PC-3 (cell line): ENCODE measurements at regions not wholly inside any gene's neighbourhood (a gene's known extent, or its start where the extent isn't known, plus 50 kb on each side); places are given as distances from the start of the nearest gene placed in this dataset.

Experiments
- ATAC-seq: fragments of 200-7000 bp; cut with Tn5 transposase; 2 replicates; pipeline ENCODE4 v1.9.1; 2020; ENCODE audit warnings: mild to moderate bottlenecking, moderate library complexity
- BruUV-seq: library from RNA; stranded (reverse); fragments of 400-500 nt; replicated peaks from 2 replicates; lab custom pipeline; 2021; lab: Mats Ljungman, UMichigan
- CTCF ChIA-PET: fragments of 300-600 bp; sonication (Branson Sonifier 250); formaldehyde crosslinking; loops from one replicate; lab custom pipeline; 2022; ENCODE audit warnings: antibody characterized with exemption; lab: Charles Lee
- POLR2A ChIA-PET: fragments of 300-600 bp; sonication (Branson Sonifier 250); formaldehyde crosslinking; loops from one replicate; lab custom pipeline; 2022; ENCODE audit warnings: antibody characterized with exemption; ENCODE audit not compliant: unreplicated experiment; lab: Charles Lee
- DNase-seq: peaks from one replicate; pipeline ENCODE4 v3.0.0-alpha.2; 2015
- H2AFZ ChIP-seq: fragments of 300-600 bp; sonication (generic); 2 replicates; pipeline ENCODE4 v1.6.0; 2016; ENCODE audit warnings: antibody characterized with exemption, low read length
- H3F3A ChIP-seq: fragments of 300-600 bp; sonication (generic); one replicate; pipeline ENCODE4 v1.6.0; 2017; ENCODE audit warnings: antibody characterized with exemption, low read length, control low read depth, mild to moderate bottlenecking; ENCODE audit not compliant: unreplicated experiment
- H3K27ac ChIP-seq: fragments of 300-600 bp; sonication (generic); 2 replicates; pipeline ENCODE4 v1.5.1; 2016; ENCODE audit warnings: mild to moderate bottlenecking, low read length
- H3K27me3 ChIP-seq: fragments of 300-600 bp; sonication (generic); 2 replicates; pipeline ENCODE4 v1.6.1; 2016; ENCODE audit warnings: low read length, mixed read lengths
- H3K36me3 ChIP-seq: fragments of 300-600 bp; sonication (generic); 2 replicates; pipeline ENCODE4 v1.6.1; 2016; ENCODE audit warnings: low read depth, mixed run types, low read length, mixed read lengths
- H3K4me1 ChIP-seq: fragments of 300-600 bp; sonication (generic); 2 replicates; pipeline ENCODE4 v1.5.1; 2016; ENCODE audit warnings: low read length; ENCODE audit not compliant: insufficient read depth
- H3K4me2 ChIP-seq: fragments of 300-600 bp; sonication (generic); 2 replicates; pipeline ENCODE4 v1.6.0; 2016; ENCODE audit warnings: low read length
- H3K4me3 ChIP-seq: fragments of 300-600 bp; sonication (generic); 2 replicates; pipeline ENCODE4 v1.5.1; 2016; ENCODE audit warnings: mild to moderate bottlenecking, low read length, mixed read lengths
- H3K79me2 ChIP-seq: fragments of 300-600 bp; sonication (generic); 2 replicates; pipeline ENCODE4 v1.6.1; 2017; ENCODE audit warnings: low read length, mixed read lengths
- H3K9ac ChIP-seq: fragments of 300-600 bp; sonication (generic); 2 replicates; pipeline ENCODE4 v1.6.0; 2016; ENCODE audit warnings: mild to moderate bottlenecking, low read length
- H3K9me2 ChIP-seq: fragments of 300-600 bp; sonication (generic); replicated peaks from 2 replicates; pipeline ENCODE4 v1.6.1; 2016; ENCODE audit warnings: mixed run types, low read length, mixed read lengths
- H3K9me3 ChIP-seq: fragments of 300-600 bp; sonication (generic); 2 replicates; pipeline ENCODE4 v1.6.1; 2016; ENCODE audit warnings: low read length, mixed read lengths
- H4K20me1 ChIP-seq: fragments of 300-600 bp; sonication (generic); 2 replicates; pipeline ENCODE4 v1.6.1; 2016; ENCODE audit warnings: low read length, mixed read lengths
- CTCF ChIP-seq: fragments of 300-600 bp; sonication (generic); conservative IDR thresholded peaks from 2 replicates; pipeline ENCODE4 v1.5.1; 2017; ENCODE audit warnings: antibody characterized with exemption, low read depth, mild to moderate bottlenecking, low read length
- EZH2 ChIP-seq: fragments of 300-600 bp; sonication (generic); IDR thresholded peaks from one replicate; pipeline ENCODE4 v1.6.1; 2017; ENCODE audit warnings: antibody characterized with exemption, mild to moderate bottlenecking, low read length; ENCODE audit not compliant: unreplicated experiment
- EZH2phosphoT487 ChIP-seq: fragments of 300-600 bp; sonication (generic); IDR thresholded peaks from 2 replicates; pipeline ENCODE4 v1.6.1; 2018; ENCODE audit warnings: mild to moderate bottlenecking, antibody characterized with exemption, low read length, borderline replicate concordance
- intact Hi-C: fragments of 100-400 bp; cut with micrococcal nuclease; formaldehyde crosslinking; loops from 2 replicates; pipeline ENCODE4 v1.9.0; 2023

GRCh38 chr20:6941571-6941970 is 174.1 kb downstream of the BMP2 start:
- Histone ChIP-seq H3K4me2 (no peak overlapping the region), H3K9me2 (no peaks in the 10 kb centered on the region), H3F3A (no peaks in the 10 kb centered on the region), H3K79me2 (no peaks in the 10 kb centered on the region), H3K9ac (no peak overlapping the region), H3K36me3 (no peaks in the 10 kb centered on the region), H4K20me1 (no peaks in the 10 kb centered on the region), H2AFZ (no peak overlapping the region), H3K4me3 (no peak overlapping the region), H3K9me3 (no peaks in the 10 kb centered on the region), H3K27me3 (peaks cover 75% of the 10 kb centered on the region), H3K27ac (no peak overlapping the region), H3K4me1 (no peaks in the 10 kb centered on the region)
- intact Hi-C loops, result no loop called here
- no peak for ATAC-seq
- no peak for DNase-seq
- TF ChIP-seq EZH2phosphoT487 (no peak), CTCF (no peak), EZH2 (no peak)
- ChIA-PET POLR2A (no interaction called here), CTCF (no interaction called here)
- BruUV-seq, result no TSS peak

DNA sequence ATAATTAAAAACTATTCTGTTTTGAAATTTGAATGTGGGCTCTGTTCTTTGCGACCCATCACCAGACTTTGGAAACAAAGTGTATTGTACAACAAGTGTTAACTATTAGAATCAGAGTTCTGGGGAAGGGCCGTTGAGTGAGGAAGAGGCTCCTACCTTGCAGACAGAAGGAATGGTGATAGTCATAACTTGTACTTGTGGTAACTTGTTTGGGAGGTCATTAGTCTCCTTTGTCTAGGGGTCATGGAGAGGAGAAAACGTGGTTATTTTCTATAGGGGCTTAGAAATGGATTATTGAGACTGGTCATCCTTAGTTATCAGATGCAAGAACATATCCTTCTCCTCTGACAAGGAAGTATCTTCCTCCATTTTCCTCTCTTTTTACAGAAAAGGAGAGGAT is 174.8 kb downstream of the BMP2 start:
- Histone ChIP-seq H2AFZ (no peak overlapping the region), H3K9me3 (no peaks in the 10 kb centered on the region), H4K20me1 (no peaks in the 10 kb centered on the region), H3K9me2 (no peaks in the 10 kb centered on the region), H3K4me2 (no peak overlapping the region), H3F3A (no peaks in the 10 kb centered on the region), H3K4me3 (no peak overlapping the region), H3K79me2 (no peaks in the 10 kb centered on the region), H3K4me1 (no peaks in the 10 kb centered on the region), H3K27ac (no peak overlapping the region), H3K9ac (no peak overlapping the region), H3K27me3 (peaks cover 68% of the 10 kb centered on the region), H3K36me3 (no peaks in the 10 kb centered on the region)
- intact Hi-C loops, result no loop called here
- ATAC-seq, result no peak
- no TSS peak for BruUV-seq
- TF ChIP-seq EZH2 (no peak), EZH2phosphoT487 (no peak), CTCF (no peak)
- ChIA-PET POLR2A (no interaction called here), CTCF (no interaction called here)
- DNase-seq, result no peak

GRCh38 chr20:6944292-6944691 is 176.8 kb downstream of the BMP2 start:
- POLR2A ChIA-PET, result no interaction called here
- no TSS peak for BruUV-seq
- H3K9me3 ChIP-seq, result no peaks in the 10 kb centered on the region
- no peak for TF ChIP-seq CTCF
- TF ChIP-seq EZH2phosphoT487, result no peak
- no peak for TF ChIP-seq EZH2
- CTCF ChIA-PET, result no interaction called here
- no peak overlapping the region for H3K4me2 ChIP-seq
- H3K4me1 ChIP-seq, result no peaks in the 10 kb centered on the region
- H3K4me3 ChIP-seq, result no peak overlapping the region
- no peaks in the 10 kb centered on the region for H3K36me3 ChIP-seq
- no peaks in the 10 kb centered on the region for H3K79me2 ChIP-seq
- intact Hi-C loops, result no loop called here
- H2AFZ ChIP-seq, result no peak overlapping the region
- no peak overlapping the region for H3K27ac ChIP-seq
- H3K9ac ChIP-seq, result no peak overlapping the region
- H3F3A ChIP-seq, result no peaks in the 10 kb centered on the region
- no peaks in the 10 kb centered on the region for H4K20me1 ChIP-seq
- H3K9me2 ChIP-seq, result no peaks in the 10 kb centered on the region
- peaks cover 68% of the 10 kb centered on the region for H3K27me3 ChIP-seq
- no peak for DNase-seq
- ATAC-seq, result no peak
